Activated T-cell treated with anti-CD3 and anti-CD28 coated beads, Interleukin-2, amount 50 U/mL, for 4 hours (primary cell): ENCODE measurements at regions not wholly inside any gene's neighbourhood (a gene's known extent, or its start where the extent isn't known, plus 50 kb on each side); places are given as distances from the start of the nearest gene placed in this dataset.

Experiments
- ATAC-seq, 2 donors: fragments of 200-7000 bp; cut with Tn5 transposase; one replicate each; pipeline ENCODE4 v1.10.0; 2021
- DNase-seq: peaks from one replicate; pipeline ENCODE4 v3.0.0-alpha.2; 2020
- H3K27me3 Mint-ChIP-seq: one replicate; pipeline ENCODE4 v1.8.0; 2021; ENCODE audit warnings: low read depth, mixed read lengths
- H3K36me3 Mint-ChIP-seq: one replicate; pipeline ENCODE4 v1.8.0; 2022; ENCODE audit warnings: mixed read lengths; ENCODE audit not compliant: insufficient read depth
- H3K4me1 Mint-ChIP-seq: one replicate; pipeline ENCODE4 v1.8.0; 2021; ENCODE audit warnings: low read depth, mixed read lengths
- H3K4me3 Mint-ChIP-seq: one replicate; pipeline ENCODE4 v1.8.0; 2021; ENCODE audit warnings: mild to moderate bottlenecking, moderate library complexity, mixed read lengths
- H3K9me3 Mint-ChIP-seq: one replicate; pipeline ENCODE4 v1.8.0; 2021; ENCODE audit warnings: mixed read lengths

DNA sequence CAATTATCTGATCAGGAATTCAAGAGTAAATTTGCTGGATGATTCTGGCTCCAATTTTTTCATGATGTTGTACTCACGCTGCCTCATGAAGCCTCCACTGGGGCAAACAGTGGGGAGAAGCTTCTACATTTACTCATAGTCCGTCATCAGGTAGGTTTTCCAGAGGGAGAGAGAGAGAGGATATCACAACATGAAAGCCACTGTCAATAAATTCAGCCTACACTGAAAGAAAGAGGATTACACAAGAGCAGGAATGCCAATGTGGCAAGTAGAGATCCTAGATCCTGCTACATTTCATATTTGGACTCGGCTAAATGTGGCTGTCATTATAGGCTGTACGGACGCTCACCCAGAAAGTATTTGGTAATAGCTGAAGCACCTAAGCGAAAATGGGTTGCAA, 819.9 kb downstream of the BRINP3 start:
- no peaks in the 10 kb centered on the region for H3K27me3 Mint-ChIP-seq
- ATAC-seq (no peak), DNase-seq (no peak)
- no peaks in the 10 kb centered on the region for H3K4me1 Mint-ChIP-seq
- no peak overlapping the region for H3K4me3 Mint-ChIP-seq
- H3K36me3 Mint-ChIP-seq, result no peaks in the 10 kb centered on the region
- H3K9me3 Mint-ChIP-seq, result peaks cover 15% of the 10 kb centered on the region

DNA sequence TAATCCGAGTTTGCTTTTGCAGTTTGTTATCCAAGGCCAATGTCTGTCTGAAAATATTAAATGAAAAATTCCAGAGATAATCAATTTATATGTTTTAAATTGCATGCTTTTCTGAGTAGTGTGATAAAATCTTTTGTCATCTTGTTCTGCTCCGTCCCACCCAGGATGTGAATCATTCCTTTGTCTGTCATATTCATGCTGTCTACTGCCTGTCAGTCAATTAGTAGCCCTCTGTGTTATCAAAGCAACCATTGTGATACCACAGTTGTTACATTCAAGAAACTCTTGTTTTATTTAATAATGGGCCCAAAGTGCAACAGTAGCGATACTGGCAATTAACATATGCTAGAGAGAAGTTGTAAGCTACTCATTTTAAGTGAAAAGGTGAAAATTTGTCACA, 819.3 kb downstream of the BRINP3 start:
- ATAC-seq, result no peak
- no peaks in the 10 kb centered on the region for H3K4me1 Mint-ChIP-seq
- peaks cover 15% of the 10 kb centered on the region for H3K9me3 Mint-ChIP-seq
- no peaks in the 10 kb centered on the region for H3K27me3 Mint-ChIP-seq
- H3K4me3 Mint-ChIP-seq, result no peak overlapping the region
- no peak for DNase-seq
- no peaks in the 10 kb centered on the region for H3K36me3 Mint-ChIP-seq

DNA sequence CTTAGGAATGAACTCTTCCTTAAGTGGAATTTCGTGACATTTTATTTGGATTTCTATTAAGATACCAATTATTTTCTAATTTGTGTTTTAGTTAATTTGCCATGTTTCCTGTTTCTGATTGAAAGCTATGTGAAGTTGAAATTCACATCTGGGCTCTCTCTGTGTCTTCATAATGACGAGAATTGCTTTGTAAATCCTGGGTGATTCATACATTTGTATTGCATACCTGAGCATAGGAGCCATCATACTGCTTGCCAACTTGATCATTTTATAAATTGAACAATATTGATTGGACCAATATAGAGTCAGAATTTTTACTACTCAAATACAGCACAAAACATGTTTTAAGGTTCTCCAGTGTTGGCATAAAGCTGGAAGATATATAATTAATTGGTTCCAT, 817.9 kb downstream of the BRINP3 start:
- no peaks in the 10 kb centered on the region for H3K4me1 Mint-ChIP-seq
- no peak for DNase-seq
- H3K4me3 Mint-ChIP-seq, result no peak overlapping the region
- H3K27me3 Mint-ChIP-seq, result no peaks in the 10 kb centered on the region
- H3K36me3 Mint-ChIP-seq, result no peaks in the 10 kb centered on the region
- ATAC-seq, result no peak
- peaks cover 11% of the 10 kb centered on the region for H3K9me3 Mint-ChIP-seq

DNA sequence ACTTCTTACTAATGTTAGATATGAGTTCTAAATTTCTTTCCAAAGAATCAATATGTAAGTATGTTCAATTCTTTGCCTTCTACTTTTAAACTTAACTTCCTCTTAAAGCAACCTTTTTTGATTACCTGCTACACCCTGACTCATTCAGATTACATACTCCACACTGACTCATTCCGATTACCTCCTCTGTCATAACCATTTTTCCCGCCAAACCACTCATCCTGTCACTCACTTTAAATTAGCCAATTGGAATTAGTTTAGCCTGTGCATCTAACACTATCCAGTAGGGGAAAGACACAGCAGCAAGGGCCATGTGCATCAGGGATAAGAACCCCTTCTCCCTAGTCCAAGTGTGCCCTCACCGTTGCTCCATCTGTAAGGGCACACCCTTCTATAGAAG, 815.5 kb downstream of the BRINP3 start:
- ATAC-seq (no peak), DNase-seq (no peak)
- Mint-ChIP-seq H3K4me3 (no peak overlapping the region), H3K4me1 (no peaks in the 10 kb centered on the region), H3K9me3 (peaks cover 15% of the 10 kb centered on the region), H3K36me3 (no peaks in the 10 kb centered on the region), H3K27me3 (no peaks in the 10 kb centered on the region)

DNA sequence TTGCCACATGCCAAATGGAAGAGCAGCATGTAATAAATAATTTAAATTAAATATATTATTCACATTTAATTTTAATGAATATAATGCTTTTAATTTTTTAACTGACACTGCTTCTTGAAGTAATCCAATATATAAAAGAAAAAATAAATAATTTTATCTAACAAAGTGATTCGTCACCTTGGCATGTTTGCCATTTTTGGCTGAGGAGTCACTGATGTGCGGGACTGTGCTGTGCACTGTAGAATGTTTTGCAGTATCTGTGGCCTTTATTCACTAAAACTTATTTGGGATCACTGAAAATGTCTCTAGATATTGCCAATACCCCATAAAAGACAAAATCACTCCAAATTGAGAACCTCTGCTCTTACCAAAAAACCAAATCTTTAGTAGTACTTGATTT, 807.8 kb downstream of the BRINP3 start:
- DNase-seq (no peak), ATAC-seq (no peak)
- peaks cover 21% of the 10 kb centered on the region for H3K9me3 Mint-ChIP-seq
- no peak overlapping the region for H3K4me3 Mint-ChIP-seq
- no peaks in the 10 kb centered on the region for H3K27me3 Mint-ChIP-seq
- H3K4me1 Mint-ChIP-seq, result no peaks in the 10 kb centered on the region
- no peaks in the 10 kb centered on the region for H3K36me3 Mint-ChIP-seq

DNA sequence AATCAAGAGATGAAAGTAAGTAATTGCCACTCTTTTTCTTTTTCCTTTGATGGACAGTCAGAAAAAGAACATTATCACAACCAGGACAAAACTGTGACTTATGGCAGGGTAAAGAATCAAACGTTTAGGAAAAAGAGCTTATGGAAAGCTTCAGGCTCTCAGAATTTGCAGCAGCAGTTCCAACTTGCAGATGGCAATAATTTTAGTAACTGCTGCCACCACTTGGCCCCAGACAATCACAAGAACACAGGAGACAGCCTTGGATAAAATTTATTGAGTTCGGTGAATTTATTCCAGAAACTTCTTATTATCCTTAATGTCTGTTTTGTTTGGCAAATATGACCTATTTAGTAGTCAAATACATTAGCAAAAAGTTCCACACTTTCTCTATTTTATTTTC, 804.4 kb downstream of the BRINP3 start:
- ATAC-seq (no peak), DNase-seq (no peak)
- H3K36me3 Mint-ChIP-seq, result no peaks in the 10 kb centered on the region
- H3K9me3 Mint-ChIP-seq, result peaks cover 17% of the 10 kb centered on the region
- no peaks in the 10 kb centered on the region for H3K4me1 Mint-ChIP-seq
- no peaks in the 10 kb centered on the region for H3K27me3 Mint-ChIP-seq
- H3K4me3 Mint-ChIP-seq, result no peak overlapping the region

DNA sequence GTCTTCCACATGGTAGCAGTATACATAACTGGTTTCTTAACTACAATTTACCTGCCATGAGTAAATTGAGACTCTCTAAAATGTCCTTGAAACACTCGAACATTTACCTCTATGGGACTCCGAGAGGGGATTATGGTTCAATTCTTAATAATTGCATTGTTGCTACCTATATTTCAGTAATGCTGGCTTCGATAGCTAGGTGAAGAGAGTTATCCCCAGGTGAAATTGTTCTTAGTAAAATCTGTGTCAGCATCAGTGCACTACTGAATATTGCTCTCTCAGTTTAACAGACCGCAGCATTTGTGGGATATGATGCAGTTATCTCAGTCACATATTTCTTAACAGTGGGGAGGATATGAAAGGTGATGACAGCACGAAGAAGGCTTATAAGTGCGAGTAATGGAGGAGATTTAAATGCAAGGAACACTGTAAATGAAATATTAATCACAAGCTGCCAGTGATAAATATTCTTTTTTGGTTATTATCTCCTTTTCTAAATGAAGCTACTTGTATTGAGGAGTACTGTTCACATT, 801.9 kb downstream of the BRINP3 start:
- ATAC-seq, result no peak
- H3K4me1 Mint-ChIP-seq, result no peaks in the 10 kb centered on the region
- H3K36me3 Mint-ChIP-seq, result no peaks in the 10 kb centered on the region
- H3K27me3 Mint-ChIP-seq, result no peaks in the 10 kb centered on the region
- DNase-seq, result no peak
- peaks cover 6% of the 10 kb centered on the region for H3K9me3 Mint-ChIP-seq
- no peak overlapping the region for H3K4me3 Mint-ChIP-seq

DNA sequence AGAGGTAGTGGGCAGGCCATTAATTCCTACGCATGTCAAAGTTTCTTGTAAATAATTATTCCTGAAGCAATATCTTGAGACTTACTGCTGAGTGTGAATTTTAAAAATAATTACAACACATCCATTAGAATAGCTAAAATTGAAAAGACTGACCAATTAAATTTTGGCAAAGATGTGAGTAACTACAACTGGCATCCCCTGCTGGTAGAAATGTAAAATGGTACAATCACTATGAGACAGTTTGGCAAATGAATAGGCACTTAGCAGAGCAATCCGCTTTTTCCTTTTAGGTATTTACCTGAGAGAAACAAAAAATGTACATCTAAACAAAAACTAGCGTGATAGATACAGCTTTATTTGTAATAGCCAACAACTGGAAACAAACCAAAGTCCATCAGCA, 798.9 kb downstream of the BRINP3 start:
- H3K4me3 Mint-ChIP-seq, result no peak overlapping the region
- H3K4me1 Mint-ChIP-seq, result no peaks in the 10 kb centered on the region
- DNase-seq (no peak), ATAC-seq (no peak)
- H3K36me3 Mint-ChIP-seq, result no peaks in the 10 kb centered on the region
- H3K27me3 Mint-ChIP-seq, result no peaks in the 10 kb centered on the region
- H3K9me3 Mint-ChIP-seq, result peaks cover 4% of the 10 kb centered on the region

DNA sequence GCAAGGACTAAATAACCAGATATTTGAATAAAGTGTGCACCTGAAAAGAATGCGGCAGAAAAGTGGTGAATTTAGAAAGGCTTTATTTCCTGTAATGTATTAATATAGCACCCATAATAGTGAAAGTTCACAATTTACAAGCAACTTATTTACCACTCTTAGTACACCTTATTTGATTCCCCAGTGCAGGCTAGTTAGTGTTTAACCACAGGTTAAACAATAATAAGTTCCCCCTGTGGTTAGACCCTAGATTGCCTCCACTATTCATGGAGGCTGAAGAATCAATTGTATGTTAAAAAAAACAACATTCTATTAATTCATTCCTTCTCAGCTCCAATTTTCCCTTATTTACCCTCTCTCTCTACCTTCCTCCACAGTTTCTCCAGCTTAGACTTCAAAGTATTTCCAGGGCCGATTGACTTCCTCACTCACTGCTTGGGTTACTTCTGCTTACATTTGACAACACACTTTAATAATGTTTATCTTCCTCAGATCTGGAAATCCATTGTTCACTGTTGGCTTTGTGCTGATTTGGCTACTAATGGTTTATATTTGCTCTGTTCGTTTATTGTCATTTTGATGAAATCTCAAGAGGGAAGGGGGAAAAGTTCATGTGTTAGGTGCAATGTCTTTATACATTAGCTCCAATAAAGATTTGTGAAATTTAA, 796.3 kb downstream of the BRINP3 start:
- no peak for ATAC-seq
- DNase-seq, result no peak
- H3K4me3 Mint-ChIP-seq, result no peak overlapping the region
- H3K36me3 Mint-ChIP-seq, result no peaks in the 10 kb centered on the region
- H3K9me3 Mint-ChIP-seq, result peaks cover 4% of the 10 kb centered on the region
- no peaks in the 10 kb centered on the region for H3K27me3 Mint-ChIP-seq
- H3K4me1 Mint-ChIP-seq, result no peaks in the 10 kb centered on the region

DNA sequence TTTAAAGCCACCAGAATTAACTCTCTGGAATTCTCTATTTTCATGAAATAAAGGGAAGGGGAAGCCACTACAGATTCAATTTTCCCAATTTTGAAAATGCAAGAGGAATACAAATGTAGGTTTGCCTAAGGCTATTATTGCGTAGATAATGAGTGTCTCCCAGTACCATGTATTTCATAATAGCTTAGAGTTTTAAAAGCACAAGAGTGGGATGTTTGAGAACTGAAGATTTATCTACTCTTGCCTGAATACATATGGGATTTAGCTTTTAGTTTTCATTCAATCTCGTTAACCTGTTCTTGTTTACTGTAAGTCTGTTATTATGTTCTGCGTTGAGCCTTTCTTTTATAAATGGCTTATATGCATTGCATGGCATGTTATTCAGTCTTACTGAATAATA, 795.1 kb downstream of the BRINP3 start:
- Mint-ChIP-seq H3K4me1 (no peaks in the 10 kb centered on the region), H3K27me3 (no peaks in the 10 kb centered on the region), H3K36me3 (no peaks in the 10 kb centered on the region), H3K4me3 (no peak overlapping the region), H3K9me3 (peaks cover 7% of the 10 kb centered on the region)
- no peak for DNase-seq
- no peak for ATAC-seq

DNA sequence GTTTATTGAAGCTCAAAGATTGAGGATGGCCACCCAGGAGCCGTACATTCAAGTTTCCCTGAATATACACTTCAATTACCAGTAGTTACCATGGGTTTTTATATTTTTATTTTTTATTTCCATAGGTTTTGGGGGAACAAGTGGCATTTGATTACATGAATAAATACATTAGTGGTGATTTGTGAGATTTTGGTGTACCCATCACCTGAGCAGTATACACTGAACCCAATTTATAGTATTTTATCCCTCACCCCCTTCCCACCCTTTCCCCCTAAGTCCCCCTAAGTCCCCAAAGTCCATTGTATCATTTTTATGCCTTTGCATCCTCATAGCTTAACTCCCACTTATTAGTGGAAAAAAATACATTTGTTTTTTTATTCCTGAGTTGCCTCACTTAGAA, 791.4 kb downstream of the BRINP3 start:
- DNase-seq, result no peak
- Mint-ChIP-seq H3K4me1 (no peaks in the 10 kb centered on the region), H3K4me3 (no peak overlapping the region), H3K36me3 (no peaks in the 10 kb centered on the region), H3K27me3 (no peaks in the 10 kb centered on the region), H3K9me3 (peaks cover 7% of the 10 kb centered on the region)
- ATAC-seq, result no peak

DNA sequence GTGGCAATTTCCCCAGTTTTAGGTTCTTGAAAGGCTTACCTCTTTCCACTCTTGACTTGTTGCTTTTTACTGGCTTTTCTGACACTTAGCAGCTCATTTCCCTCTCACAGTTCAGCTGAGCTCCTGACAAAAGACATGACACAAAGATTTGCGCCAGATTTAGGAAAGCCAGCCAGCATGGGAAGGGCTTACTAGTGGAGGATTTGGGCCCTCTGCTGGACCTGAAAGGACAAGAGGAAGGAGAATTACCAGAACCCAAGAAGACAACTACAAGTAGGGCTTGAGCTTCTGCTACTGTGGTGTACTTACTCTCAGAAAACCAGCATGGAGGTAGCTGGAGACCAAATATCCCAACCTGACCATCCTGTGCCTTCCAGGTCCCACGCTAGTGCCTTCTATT, 784.5 kb downstream of the BRINP3 start:
- Mint-ChIP-seq H3K4me3 (no peak overlapping the region), H3K4me1 (no peaks in the 10 kb centered on the region), H3K36me3 (no peaks in the 10 kb centered on the region), H3K9me3 (peaks cover 11% of the 10 kb centered on the region), H3K27me3 (no peaks in the 10 kb centered on the region)
- ATAC-seq, result no peak
- no peak for DNase-seq

DNA sequence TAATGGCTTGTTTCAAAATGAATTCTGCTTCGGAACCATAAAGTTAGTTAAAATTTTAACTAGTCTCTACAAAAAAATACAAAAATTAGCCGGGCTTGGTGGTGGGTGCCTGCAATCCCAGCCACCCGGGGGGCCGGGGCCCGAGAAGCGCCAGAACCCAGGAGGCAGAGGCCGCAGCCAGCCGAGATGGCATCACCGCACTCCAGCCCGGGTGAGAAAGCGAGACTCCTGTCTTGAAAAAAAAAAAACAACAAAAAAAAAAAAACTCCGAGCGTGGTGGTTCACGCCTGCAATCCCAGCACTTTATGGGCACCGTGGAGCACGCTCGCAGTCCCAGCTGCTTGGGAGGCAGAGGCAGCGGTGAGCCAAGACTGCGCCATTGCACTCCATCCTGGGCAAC, 781.4 kb downstream of the BRINP3 start:
- no peaks in the 10 kb centered on the region for H3K36me3 Mint-ChIP-seq
- no peak for ATAC-seq
- DNase-seq, result no peak
- H3K27me3 Mint-ChIP-seq, result no peaks in the 10 kb centered on the region
- peaks cover 18% of the 10 kb centered on the region for H3K9me3 Mint-ChIP-seq
- H3K4me3 Mint-ChIP-seq, result no peak overlapping the region
- H3K4me1 Mint-ChIP-seq, result no peaks in the 10 kb centered on the region

DNA sequence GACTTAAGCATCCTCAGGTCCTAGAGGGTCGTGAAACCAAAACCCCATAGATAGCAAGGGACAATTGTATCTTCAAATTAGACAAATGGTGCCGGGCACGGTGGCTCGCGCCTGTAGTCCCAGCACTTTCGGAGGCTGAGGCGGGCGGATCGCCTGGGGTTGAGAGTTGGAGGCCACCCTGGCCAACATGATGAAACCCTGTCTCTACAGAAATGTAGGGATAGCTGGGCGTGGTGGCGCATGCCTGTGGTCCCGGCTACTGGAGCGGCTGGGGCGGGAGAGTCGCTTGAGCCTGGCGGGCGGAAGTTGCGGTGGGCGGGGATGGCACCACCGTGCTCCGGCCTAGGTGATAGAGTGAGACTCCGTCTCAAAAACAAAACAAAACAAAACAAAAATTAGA, 780.6 kb downstream of the BRINP3 start:
- Mint-ChIP-seq H3K4me1 (no peaks in the 10 kb centered on the region), H3K27me3 (no peaks in the 10 kb centered on the region), H3K4me3 (no peak overlapping the region), H3K9me3 (peaks cover 21% of the 10 kb centered on the region), H3K36me3 (no peaks in the 10 kb centered on the region)
- no peak for ATAC-seq
- DNase-seq, result no peak

DNA sequence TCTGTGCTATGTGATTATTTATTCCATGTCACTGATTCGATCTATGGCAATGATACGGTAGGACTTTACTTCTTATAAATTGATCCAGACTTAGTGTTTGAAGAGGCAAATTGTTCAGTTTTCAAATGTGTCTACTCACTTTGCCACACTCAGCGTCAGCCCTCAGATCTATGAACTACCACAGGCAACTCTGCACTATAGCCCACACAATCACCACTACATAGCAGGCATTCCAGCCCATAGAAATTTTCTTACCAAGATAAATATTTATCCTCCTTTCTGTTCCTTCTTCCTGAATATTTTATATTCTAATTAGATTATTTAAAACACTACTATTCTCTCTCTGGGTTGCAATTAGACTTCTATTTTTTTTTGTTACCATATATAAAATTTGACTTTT, 776.1 kb downstream of the BRINP3 start:
- H3K4me3 Mint-ChIP-seq, result no peak overlapping the region
- H3K9me3 Mint-ChIP-seq, result peaks cover 22% of the 10 kb centered on the region
- no peaks in the 10 kb centered on the region for H3K4me1 Mint-ChIP-seq

DNA sequence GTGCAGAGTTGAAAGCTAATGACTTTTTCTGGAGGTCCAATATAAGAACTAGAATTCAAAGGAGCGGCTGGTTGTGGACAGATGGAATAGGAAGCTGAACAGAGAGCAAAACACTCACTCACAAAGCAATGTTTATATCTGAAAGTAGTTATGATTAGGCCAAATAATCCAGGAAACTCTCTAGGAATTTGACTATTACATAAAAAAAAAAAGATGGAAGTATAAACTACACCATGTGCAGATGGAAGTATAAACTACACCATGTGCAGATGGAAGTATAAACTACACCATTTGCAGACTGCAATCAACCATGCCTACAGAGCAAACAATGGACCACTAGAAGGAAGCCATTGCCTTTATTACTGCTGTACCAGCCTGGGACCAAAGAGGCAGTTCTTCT, 771.1 kb downstream of the BRINP3 start:
- Mint-ChIP-seq H3K27me3 (no peaks in the 10 kb centered on the region), H3K4me1 (no peaks in the 10 kb centered on the region), H3K9me3 (peaks cover 28% of the 10 kb centered on the region), H3K36me3 (no peaks in the 10 kb centered on the region), H3K4me3 (no peak overlapping the region)
- DNase-seq (no peak), ATAC-seq (no peak)

More for the DNA sequence above, 776.1 kb downstream of the BRINP3 start:
- no peak for ATAC-seq
- no peaks in the 10 kb centered on the region for H3K36me3 Mint-ChIP-seq
- no peaks in the 10 kb centered on the region for H3K27me3 Mint-ChIP-seq
- DNase-seq, result no peak
